ENCODE measurements at regions not wholly inside any gene's neighbourhood (a gene's known extent, or its start where the extent isn't known, plus 50 kb on each side); places are given as distances from the start of the nearest gene placed in this dataset.
A peak's percentile ranks its signal among the peaks of the same experiment; 100 is the strongest.

GRCh38 chr7:54701982-54702381, 57.0 kb downstream of the SEC61G start:
- DNase-seq: no peak

- no peak for DNase-seq
Observed at GRCh38 chr7:54699715-54700114, 59.3 kb downstream of the SEC61G start.

- DNase-seq: no peak
Observed at GRCh38 chr7:54697659-54698186, 61.3 kb downstream of the SEC61G start.

GRCh38 chr7:54690892-54691291, 68.1 kb downstream of the SEC61G start:
- no peak for DNase-seq

- DNase-seq: peak in 1 of 2 donors; percentile 2
Observed at GRCh38 chr7:54690050-54690443, 69.0 kb downstream of the SEC61G start.

GRCh38 chr7:54689394-54690049, 69.5 kb downstream of the SEC61G start:
- peak; percentile 47 to 61 for DNase-seq

GRCh38 chr7:54687462-54688212, 71.4 kb downstream of the SEC61G start:
- no peak for DNase-seq

- no peak for DNase-seq
Observed at GRCh38 chr7:54680377-54681005, 78.5 kb downstream of the SEC61G start.

GRCh38 chr7:54679490-54679817, 79.6 kb downstream of the SEC61G start:
- no peak for DNase-seq

- DNase-seq: no peak
Observed at GRCh38 chr7:54678763-54679489, 80.1 kb downstream of the SEC61G start.

- DNase-seq: no peak
Observed at GRCh38 chr7:54674891-54675290, 84.1 kb downstream of the SEC61G start.

- DNase-seq: no peak
Observed at GRCh38 chr7:54672519-54672918, 86.5 kb downstream of the SEC61G start.

- peak; percentile 30 to 39 for DNase-seq
Observed at GRCh38 chr7:54664235-54665228, 94.5 kb downstream of the SEC61G start.

- peak in 1 of 2 donors; percentile 1 for DNase-seq
Observed at GRCh38 chr7:54663603-54664234, 95.3 kb downstream of the SEC61G start.

GRCh38 chr7:54663186-54663585, 95.8 kb downstream of the SEC61G start:
- no peak for DNase-seq

GRCh38 chr7:54662701-54663100, 96.3 kb downstream of the SEC61G start:
- no peak for DNase-seq

GRCh38 chr7:54653905-54654304, 105.1 kb downstream of the SEC61G start:
- no peak for DNase-seq

- no peak for DNase-seq
Observed at GRCh38 chr7:54643064-54643463, 100.9 kb downstream of the VSTM2A start.

GRCh38 chr7:54637712-54638396, 95.7 kb downstream of the VSTM2A start:
- DNase-seq: no peak

- no peak for DNase-seq
Observed at GRCh38 chr7:54632696-54633095, 90.5 kb downstream of the VSTM2A start.
